PC-9 (cell line): ENCODE measurements at regions not wholly inside any gene's neighbourhood (a gene's known extent, or its start where the extent isn't known, plus 50 kb on each side); places are given as distances from the start of the nearest gene placed in this dataset.

ENCODE experiments used
- BruUV-seq: library from RNA; stranded (reverse); fragments of 400-500 nt; replicated peaks from 2 replicates; lab custom pipeline; 2021; lab: Mats Ljungman, UMichigan
- CTCF ChIA-PET: fragments of 300-600 bp; sonication (Branson Sonifier 250); formaldehyde crosslinking; loops from one replicate; lab custom pipeline; 2022; ENCODE audit warnings: antibody characterized with exemption; lab: Charles Lee
- POLR2A ChIA-PET: fragments of 300-600 bp; sonication (Branson Sonifier 250); formaldehyde crosslinking; loops from one replicate; lab custom pipeline; 2022; ENCODE audit warnings: antibody characterized with exemption; ENCODE audit not compliant: unreplicated experiment; lab: Charles Lee
- DNase-seq, 2 experiments: peaks; one replicate each; pipeline versions ENCODE4 v3.0.0 to v3.0.0-alpha.2; 2015 to 2022; ENCODE audit warnings: mixed read lengths in 1 of 2
- H2AFZ ChIP-seq: fragments of 200-600 bp; sonication (generic); 2 replicates; pipeline ENCODE4 v1.8.1; 2017; ENCODE audit warnings: antibody characterized with exemption
- H3F3A ChIP-seq: fragments of 200-600 bp; sonication (generic); 2 replicates; pipeline ENCODE4 v1.8.1; 2017; ENCODE audit warnings: antibody characterized with exemption, mild to moderate bottlenecking, low read depth; ENCODE audit not compliant: insufficient read depth
- H3K27ac ChIP-seq: fragments of 200-600 bp; sonication (generic); 2 replicates; pipeline ENCODE4 v1.6.1; 2016; ENCODE audit warnings: mixed run types
- H3K27me3 ChIP-seq: fragments of 200-600 bp; sonication (generic); 2 replicates; pipeline ENCODE4 v1.6.1; 2016; ENCODE audit warnings: low read depth, mixed run types; ENCODE audit not compliant: insufficient read depth
- H3K36me3 ChIP-seq: fragments of 200-600 bp; sonication (generic); 2 replicates; pipeline ENCODE4 v1.6.1; 2016; ENCODE audit warnings: low read depth, mixed run types
- H3K4me1 ChIP-seq: fragments of 200-600 bp; sonication (generic); replicated peaks from 2 replicates; pipeline ENCODE4 v1.6.1; 2016; ENCODE audit warnings: mixed run types; ENCODE audit not compliant: insufficient read depth
- H3K4me2 ChIP-seq: fragments of 200-600 bp; sonication (generic); 2 replicates; pipeline ENCODE4 v1.6.1; 2017; ENCODE audit warnings: mixed run types
- H3K4me3 ChIP-seq: fragments of 200-600 bp; sonication (generic); 2 replicates; pipeline ENCODE4 v1.6.1; 2016; ENCODE audit warnings: mixed run types
- H3K79me2 ChIP-seq: fragments of 200-600 bp; sonication (generic); 2 replicates; pipeline ENCODE4 v1.6.1; 2017; ENCODE audit warnings: low read depth, mixed run types
- H3K9me2 ChIP-seq: fragments of 200-600 bp; sonication (generic); 2 replicates; pipeline ENCODE4 v1.8.1; 2017; ENCODE audit warnings: mild to moderate bottlenecking; ENCODE audit not compliant: insufficient read depth
- H3K9me3 ChIP-seq: fragments of 200-600 bp; sonication (generic); 2 replicates; pipeline ENCODE4 v1.8.1; 2016; ENCODE audit warnings: low read depth; ENCODE audit not compliant: insufficient read depth
- H4K20me1 ChIP-seq: fragments of 200-600 bp; sonication (generic); 2 replicates; pipeline ENCODE4 v1.8.1; 2017; ENCODE audit not compliant: insufficient read depth
- CTCF ChIP-seq: fragments of 200-600 bp; sonication (generic); conservative IDR thresholded peaks from 2 replicates; pipeline ENCODE4 v1.6.1; 2017; ENCODE audit warnings: mixed run types, antibody characterized with exemption, mild to moderate bottlenecking, moderate library complexity
- EZH2 ChIP-seq: fragments of 200-600 bp; sonication (generic); IDR thresholded peaks from 2 replicates; pipeline ENCODE4 v1.8.0; 2017; ENCODE audit warnings: antibody characterized with exemption, low read depth
- intact Hi-C: fragments of 100-400 bp; cut with micrococcal nuclease; formaldehyde crosslinking; loops from one replicate; pipeline ENCODE4 v1.10.0; 2022; ENCODE audit not compliant: unreplicated experiment

GRCh38 chr20:57040924-57041323, 225.5 kb downstream of the BMP7 start:
- Histone ChIP-seq H3K4me3 (no peak overlapping the region), H4K20me1 (no peaks in the 10 kb centered on the region), H2AFZ (no peak overlapping the region), H3K27me3 (no peaks in the 10 kb centered on the region), H3F3A (peaks cover 7% of the 10 kb centered on the region; the same call in 1 of the 2 replicates), H3K9me3 (no peaks in the 10 kb centered on the region), H3K79me2 (no peaks in the 10 kb centered on the region), H3K36me3 (no peaks in the 10 kb centered on the region), H3K4me1 (peaks cover 25% of the 10 kb centered on the region), H3K9me2 (no peaks in the 10 kb centered on the region), H3K27ac (no peak overlapping the region; the same call in 1 of the 2 replicates), H3K4me2 (peak overlapping the region; percentile 37)
- no TSS peak for BruUV-seq
- ChIA-PET CTCF (no interaction called here), POLR2A (no interaction called here)
- peak in 1 of 2 experiments; percentile 81 for DNase-seq
- intact Hi-C loops = no loop called here
- no peak for TF ChIP-seq CTCF
- TF ChIP-seq EZH2 = no peak

- Histone ChIP-seq H3K9me2 (no peaks in the 10 kb centered on the region), H3K4me1 (peaks cover 45% of the 10 kb centered on the region), H3K27me3 (no peaks in the 10 kb centered on the region), H4K20me1 (no peaks in the 10 kb centered on the region), H3K9me3 (no peaks in the 10 kb centered on the region), H3K79me2 (no peaks in the 10 kb centered on the region), H3K27ac (no peak overlapping the region), H3F3A (peaks cover 28% of the 10 kb centered on the region), H3K4me3 (no peak overlapping the region), H3K4me2 (no peak overlapping the region), H3K36me3 (no peaks in the 10 kb centered on the region), H2AFZ (no peak overlapping the region)
- ChIA-PET POLR2A (no interaction called here), CTCF (no interaction called here)
- TF ChIP-seq EZH2 = no peak
- TF ChIP-seq CTCF = no peak
- BruUV-seq = no TSS peak
- no peak for DNase-seq
- intact Hi-C loops = no loop called here
These were observed 223.3 kb downstream of the BMP7 start for GRCh38 chr20:57043091-57043490.

- POLR2A ChIA-PET = no interaction called here
- Histone ChIP-seq H3K36me3 (no peaks in the 10 kb centered on the region), H4K20me1 (no peaks in the 10 kb centered on the region), H3K4me3 (no peak overlapping the region), H3K27me3 (no peaks in the 10 kb centered on the region), H3K9me3 (no peaks in the 10 kb centered on the region), H3K27ac (no peak overlapping the region), H3K9me2 (no peaks in the 10 kb centered on the region), H3K4me1 (peaks cover 52% of the 10 kb centered on the region), H3F3A (peaks cover 34% of the 10 kb centered on the region), H3K4me2 (no peak overlapping the region), H3K79me2 (no peaks in the 10 kb centered on the region), H2AFZ (no peak overlapping the region)
- no TSS peak for BruUV-seq
- intact Hi-C loops = no loop called here
- TF ChIP-seq EZH2 = no peak
- TF ChIP-seq CTCF = no peak
- CTCF ChIA-PET = no interaction called here
- DNase-seq = no peak
These were observed 222.7 kb downstream of the BMP7 start for GRCh38 chr20:57043669-57044268.
